Adrenal gland (tissue), 9 donors: ENCODE measurements at regions not wholly inside any gene's neighbourhood (a gene's known extent, or its start where the extent isn't known, plus 50 kb on each side); places are given as distances from the start of the nearest gene placed in this dataset.

ENCODE experiments used
- DNase-seq, 7 donors: peaks; one replicate each; pipeline ENCODE4 v3.0.0-alpha.2; 2019 to 2020
- H3K27ac ChIP-seq, 5 donors: fragments of 200-600 bp; sonication (generic) in 4 of 5; 1 replicate in 3 of 5; 2 replicates in 2 of 5; pipeline versions ENCODE4 v1.5.1 to v1.8.0; 2016 to 2020; ENCODE audit warnings: mild to moderate bottlenecking in 1 of 5
- H3K27me3 ChIP-seq: fragments of 200-600 bp; 2 replicates; pipeline ENCODE4 v1.8.0; 2021
- H3K36me3 ChIP-seq, 2 donors: fragments of 200-600 bp; replicated peaks in 1 of 2; 1 replicate in 1 of 2; 2 replicates in 1 of 2; pipeline versions ENCODE4 v1.5.1 to v1.8.0; 2018 to 2022
- H3K4me1 ChIP-seq, 2 donors: fragments of 200-600 bp; replicated peaks in 1 of 2; 1 replicate in 1 of 2; 2 replicates in 1 of 2; pipeline versions ENCODE4 v1.5.1 to v1.8.0; 2018 to 2021
- H3K4me3 ChIP-seq, 4 donors: fragments of 200-600 bp; sonication (generic) in 3 of 4; one replicate each; pipeline ENCODE4 v1.5.1; 2016 to 2018
- H3K9me3 ChIP-seq, 3 donors: fragments of 200-600 bp; sonication (generic) in 1 of 3; replicated peaks in 1 of 3; 1 replicate in 2 of 3; 2 replicates in 1 of 3; pipeline versions ENCODE4 v1.5.1 to v1.8.0; 2016 to 2021
- POLR2A ChIP-seq, 2 donors: fragments of 450-650 bp; IDR thresholded peaks; one replicate each; pipeline ENCODE4 v1.6.1; 2017; ENCODE audit warnings: antibody characterized with exemption in 2 of 2, mild to moderate bottlenecking in 2 of 2, moderate library complexity in 1 of 2
- WGBS, 4 donors: extraction: QIAGEN DNeasy Blood & Tissue Kit in 2 of 4; methylation state at CpG; one replicate each; pipeline versions ENCODE4 v1.1.5 to v1.1.7; 2013 to 2017; 5-methylcytosine and 5-hydroxymethylcytosine counted together
- intact Hi-C, 2 donors: fragments of 100-400 bp; cut with DNase I; formaldehyde crosslinking; loops; one replicate each; pipeline versions ENCODE4 v1.14.1 to v1.15.0; 2022 to 2023
- TF ChIP-seq, protein P1 (sequence below), 6 experiments: fragments of 450-650 bp in 4 of 6; fragments of 200-600 bp in 2 of 6; sonication (generic) in 1 of 6; IDR thresholded peaks; 1 replicate in 5 of 6; 2 replicates in 1 of 6; pipeline versions ENCODE4 v1.5.1 to v1.8.0; 2016 to 2021; ENCODE audit warnings: antibody characterized with exemption in 6 of 6, mild to moderate bottlenecking in 2 of 6, moderate library complexity in 1 of 6
- donor health status: healthy with polysubstance abuse.
- donor health status: Bipolar disorder and iron deficiency.
- donor health status: DM: yes; HTN: yes; CAD: no.
- donor health status: DM: no; HTN: no; CAD: no.
- donor health status: DM: no; HTN: no; CAD: no.

DNA sequence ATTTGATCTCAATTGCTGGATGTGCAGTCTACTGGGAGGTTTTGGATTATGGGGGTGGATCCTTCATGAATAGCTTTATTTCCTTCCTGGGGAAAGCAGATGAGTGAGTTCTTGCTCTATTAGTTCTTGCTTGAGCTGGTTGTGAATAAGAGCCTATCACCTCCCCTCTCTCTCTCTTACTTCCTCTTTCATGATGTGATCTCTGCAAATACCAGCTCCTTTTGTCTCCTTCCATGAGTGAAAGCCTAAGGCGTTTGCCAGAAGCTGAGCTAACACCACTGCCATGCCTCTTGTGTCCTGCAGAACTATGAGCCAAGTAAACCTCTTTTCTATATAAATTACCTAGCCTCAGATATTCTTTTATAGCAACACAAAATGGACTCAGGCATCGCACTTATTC is 302.7 kb downstream of the CCER1 start:
- no peak for TF ChIP-seq POLR2A (IDR thresholded peaks at IDR 0.05)
- TF ChIP-seq, protein P1, sequence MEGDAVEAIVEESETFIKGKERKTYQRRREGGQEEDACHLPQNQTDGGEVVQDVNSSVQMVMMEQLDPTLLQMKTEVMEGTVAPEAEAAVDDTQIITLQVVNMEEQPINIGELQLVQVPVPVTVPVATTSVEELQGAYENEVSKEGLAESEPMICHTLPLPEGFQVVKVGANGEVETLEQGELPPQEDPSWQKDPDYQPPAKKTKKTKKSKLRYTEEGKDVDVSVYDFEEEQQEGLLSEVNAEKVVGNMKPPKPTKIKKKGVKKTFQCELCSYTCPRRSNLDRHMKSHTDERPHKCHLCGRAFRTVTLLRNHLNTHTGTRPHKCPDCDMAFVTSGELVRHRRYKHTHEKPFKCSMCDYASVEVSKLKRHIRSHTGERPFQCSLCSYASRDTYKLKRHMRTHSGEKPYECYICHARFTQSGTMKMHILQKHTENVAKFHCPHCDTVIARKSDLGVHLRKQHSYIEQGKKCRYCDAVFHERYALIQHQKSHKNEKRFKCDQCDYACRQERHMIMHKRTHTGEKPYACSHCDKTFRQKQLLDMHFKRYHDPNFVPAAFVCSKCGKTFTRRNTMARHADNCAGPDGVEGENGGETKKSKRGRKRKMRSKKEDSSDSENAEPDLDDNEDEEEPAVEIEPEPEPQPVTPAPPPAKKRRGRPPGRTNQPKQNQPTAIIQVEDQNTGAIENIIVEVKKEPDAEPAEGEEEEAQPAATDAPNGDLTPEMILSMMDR (IDR thresholded peaks at IDR 0.05), result no peak
- no peak for DNase-seq
- 54 to 73% (median 58%) methylated on average over 2 of the region's 2 CpGs for WGBS, 4 donors
- Histone ChIP-seq H3K27me3 (no peaks in the 10 kb centered on the region), H3K4me1 (no peaks in the 10 kb centered on the region), H3K9me3 (no peaks in the 10 kb centered on the region), H3K4me3 (no peak overlapping the region), H3K36me3 (no peaks in the 10 kb centered on the region), H3K27ac (no peak overlapping the region)
- intact Hi-C loops, result no loop called here

DNA sequence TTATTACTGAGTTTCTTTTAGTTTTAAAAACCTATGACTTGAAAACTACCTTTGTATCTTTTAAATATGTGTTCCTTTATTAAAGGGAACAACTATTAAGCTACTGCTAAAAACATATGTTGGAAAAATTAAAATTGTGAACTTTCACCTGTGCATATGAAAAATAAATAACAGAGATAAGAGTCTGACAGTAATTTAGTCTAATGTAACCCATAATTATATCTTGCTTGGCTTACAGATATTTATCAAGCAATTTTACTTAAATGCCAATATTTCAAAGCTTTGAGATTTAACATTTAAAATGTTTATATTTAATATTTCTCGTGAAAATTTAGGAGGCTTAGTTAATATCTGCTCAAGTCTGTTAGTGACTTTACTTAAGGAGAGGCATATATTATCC is 309.8 kb downstream of the CCER1 start:
- Histone ChIP-seq H3K27me3 (no peaks in the 10 kb centered on the region), H3K4me1 (no peaks in the 10 kb centered on the region), H3K9me3 (no peaks in the 10 kb centered on the region), H3K36me3 (no peaks in the 10 kb centered on the region), H3K27ac (no peak overlapping the region), H3K4me3 (no peak overlapping the region)
- WGBS, 4 donors, result 58 to 76% (median 61%) methylated on average over 1 of the region's 1 CpG
- intact Hi-C loops, result no loop called here
- DNase-seq, result no peak
- TF ChIP-seq, protein P1 (IDR thresholded peaks at IDR 0.05), result no peak
- no peak for TF ChIP-seq POLR2A (IDR thresholded peaks at IDR 0.05)

DNA sequence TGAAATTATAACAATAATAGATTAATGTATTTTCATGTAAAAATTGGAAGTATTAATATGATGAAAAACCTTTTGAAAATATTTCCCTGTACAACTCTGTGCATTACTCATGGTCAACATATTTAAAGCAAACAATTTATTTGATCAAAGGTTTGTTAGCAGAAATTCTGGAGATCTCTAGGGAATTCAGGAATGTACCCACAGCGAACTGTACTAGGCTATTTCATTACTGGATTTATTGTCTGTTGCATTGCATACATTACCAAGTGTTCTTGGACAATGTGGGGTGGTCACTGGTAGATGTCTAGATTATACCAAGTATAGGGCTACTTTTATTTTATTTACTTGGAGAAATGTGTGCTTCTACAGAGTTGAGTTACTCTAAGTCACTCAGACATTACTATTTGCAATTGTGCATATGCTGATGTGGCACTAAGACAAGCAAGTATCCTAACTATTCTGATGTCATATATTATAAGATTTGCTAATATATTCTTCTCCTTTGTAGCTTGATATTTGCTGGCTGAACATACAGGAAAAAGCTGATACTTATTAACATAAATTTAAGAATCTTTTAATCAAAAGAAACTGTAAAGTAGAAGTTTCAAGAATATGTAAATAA is 323.3 kb downstream of the CCER1 start:
- Histone ChIP-seq H3K4me3 (no peak overlapping the region), H3K27ac (no peak overlapping the region), H3K36me3 (no peaks in the 10 kb centered on the region), H3K27me3 (no peaks in the 10 kb centered on the region), H3K4me1 (no peaks in the 10 kb centered on the region), H3K9me3 (no peaks in the 10 kb centered on the region)
- intact Hi-C loops, result no loop called here
- DNase-seq, result no peak
- WGBS, 4 donors, result 0 to 33% (median 15%) methylated on average over 1 of the region's 1 CpG
- TF ChIP-seq, protein P1 (IDR thresholded peaks at IDR 0.05), result no peak
- TF ChIP-seq POLR2A (IDR thresholded peaks at IDR 0.05), result no peak

DNA sequence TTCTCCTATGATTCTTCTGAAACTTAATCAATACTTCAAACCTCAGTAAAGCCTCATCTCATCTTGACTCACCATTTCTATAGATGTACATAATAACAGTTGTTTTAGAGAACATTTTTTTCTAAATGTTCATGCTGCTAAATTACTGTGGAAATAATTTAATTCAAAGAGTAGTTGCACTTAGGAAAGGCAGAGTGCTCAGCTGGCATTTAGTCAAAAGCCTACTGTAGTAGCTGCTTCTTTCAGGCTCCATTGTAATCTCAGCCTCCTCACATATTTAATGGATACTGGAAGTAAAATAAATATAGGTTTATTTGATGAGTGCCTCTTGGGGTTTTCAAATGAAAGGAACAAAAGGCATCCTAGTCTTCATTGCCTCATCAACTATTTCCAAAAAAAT is 325.0 kb downstream of the CCER1 start:
- Histone ChIP-seq H3K27ac (no peak overlapping the region), H3K36me3 (no peaks in the 10 kb centered on the region), H3K4me1 (no peaks in the 10 kb centered on the region), H3K9me3 (no peaks in the 10 kb centered on the region), H3K4me3 (no peak overlapping the region), H3K27me3 (no peaks in the 10 kb centered on the region)
- DNase-seq, result no peak
- intact Hi-C loops, result no loop called here
- TF ChIP-seq POLR2A (IDR thresholded peaks at IDR 0.05), result no peak
- TF ChIP-seq, protein P1 (IDR thresholded peaks at IDR 0.05), result no peak
